ENCODE measurements at regions not wholly inside any gene's neighbourhood (a gene's known extent, or its start where the extent isn't known, plus 50 kb on each side); places are given as distances from the start of the nearest gene placed in this dataset.

DNA sequence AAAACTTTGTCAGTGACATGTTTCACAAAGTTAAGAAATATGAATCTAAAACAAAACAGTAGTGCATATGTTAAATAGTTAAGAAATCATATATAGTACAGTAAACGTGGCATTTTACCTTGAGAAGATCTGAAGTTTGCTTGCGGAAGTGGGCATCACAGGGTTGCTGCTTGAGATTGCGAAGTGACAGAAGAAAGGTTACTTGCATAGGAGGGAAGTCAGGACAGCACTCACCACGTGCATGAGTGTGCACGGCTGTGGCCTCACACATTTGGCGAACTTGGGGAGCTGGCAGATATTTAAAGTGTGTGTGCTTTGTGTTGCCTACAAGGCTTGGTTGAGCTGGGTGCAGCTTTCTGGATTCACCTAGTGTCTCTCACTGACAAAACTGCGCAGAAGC is 431.5 kb upstream of the ARID1B start:
- H3K27me3 ChIP-seq (ENCODE audit: insufficient read depth, poor library complexity, severe bottlenecking), result no peaks in the 10 kb centered on the region
- no peak for DNase-seq (ENCODE audit: low read depth in 1 of 2, low spot score in 1 of 2)
- no peak overlapping the region for H3K4me3 ChIP-seq (replicated peaks; ENCODE audit: insufficient read depth, low read length)
- TF ChIP-seq SPI1 (IDR thresholded peaks at IDR 0.05; ENCODE audit: borderline replicate concordance, low read depth) (peak; percentile 24; the same call in 1 of the 2 replicates), POLR2AphosphoS5 (IDR thresholded peaks at IDR 0.05; ENCODE audit: low read depth) (no peak)
- TF ChIP-seq, protein P1, sequence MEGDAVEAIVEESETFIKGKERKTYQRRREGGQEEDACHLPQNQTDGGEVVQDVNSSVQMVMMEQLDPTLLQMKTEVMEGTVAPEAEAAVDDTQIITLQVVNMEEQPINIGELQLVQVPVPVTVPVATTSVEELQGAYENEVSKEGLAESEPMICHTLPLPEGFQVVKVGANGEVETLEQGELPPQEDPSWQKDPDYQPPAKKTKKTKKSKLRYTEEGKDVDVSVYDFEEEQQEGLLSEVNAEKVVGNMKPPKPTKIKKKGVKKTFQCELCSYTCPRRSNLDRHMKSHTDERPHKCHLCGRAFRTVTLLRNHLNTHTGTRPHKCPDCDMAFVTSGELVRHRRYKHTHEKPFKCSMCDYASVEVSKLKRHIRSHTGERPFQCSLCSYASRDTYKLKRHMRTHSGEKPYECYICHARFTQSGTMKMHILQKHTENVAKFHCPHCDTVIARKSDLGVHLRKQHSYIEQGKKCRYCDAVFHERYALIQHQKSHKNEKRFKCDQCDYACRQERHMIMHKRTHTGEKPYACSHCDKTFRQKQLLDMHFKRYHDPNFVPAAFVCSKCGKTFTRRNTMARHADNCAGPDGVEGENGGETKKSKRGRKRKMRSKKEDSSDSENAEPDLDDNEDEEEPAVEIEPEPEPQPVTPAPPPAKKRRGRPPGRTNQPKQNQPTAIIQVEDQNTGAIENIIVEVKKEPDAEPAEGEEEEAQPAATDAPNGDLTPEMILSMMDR (IDR thresholded peaks at IDR 0.05; ENCODE audit: insufficient read depth, low read length), result no peak
- TF ChIP-seq, protein P2, sequence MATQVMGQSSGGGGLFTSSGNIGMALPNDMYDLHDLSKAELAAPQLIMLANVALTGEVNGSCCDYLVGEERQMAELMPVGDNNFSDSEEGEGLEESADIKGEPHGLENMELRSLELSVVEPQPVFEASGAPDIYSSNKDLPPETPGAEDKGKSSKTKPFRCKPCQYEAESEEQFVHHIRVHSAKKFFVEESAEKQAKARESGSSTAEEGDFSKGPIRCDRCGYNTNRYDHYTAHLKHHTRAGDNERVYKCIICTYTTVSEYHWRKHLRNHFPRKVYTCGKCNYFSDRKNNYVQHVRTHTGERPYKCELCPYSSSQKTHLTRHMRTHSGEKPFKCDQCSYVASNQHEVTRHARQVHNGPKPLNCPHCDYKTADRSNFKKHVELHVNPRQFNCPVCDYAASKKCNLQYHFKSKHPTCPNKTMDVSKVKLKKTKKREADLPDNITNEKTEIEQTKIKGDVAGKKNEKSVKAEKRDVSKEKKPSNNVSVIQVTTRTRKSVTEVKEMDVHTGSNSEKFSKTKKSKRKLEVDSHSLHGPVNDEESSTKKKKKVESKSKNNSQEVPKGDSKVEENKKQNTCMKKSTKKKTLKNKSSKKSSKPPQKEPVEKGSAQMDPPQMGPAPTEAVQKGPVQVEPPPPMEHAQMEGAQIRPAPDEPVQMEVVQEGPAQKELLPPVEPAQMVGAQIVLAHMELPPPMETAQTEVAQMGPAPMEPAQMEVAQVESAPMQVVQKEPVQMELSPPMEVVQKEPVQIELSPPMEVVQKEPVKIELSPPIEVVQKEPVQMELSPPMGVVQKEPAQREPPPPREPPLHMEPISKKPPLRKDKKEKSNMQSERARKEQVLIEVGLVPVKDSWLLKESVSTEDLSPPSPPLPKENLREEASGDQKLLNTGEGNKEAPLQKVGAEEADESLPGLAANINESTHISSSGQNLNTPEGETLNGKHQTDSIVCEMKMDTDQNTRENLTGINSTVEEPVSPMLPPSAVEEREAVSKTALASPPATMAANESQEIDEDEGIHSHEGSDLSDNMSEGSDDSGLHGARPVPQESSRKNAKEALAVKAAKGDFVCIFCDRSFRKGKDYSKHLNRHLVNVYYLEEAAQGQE (IDR thresholded peaks at IDR 0.05; ENCODE audit: insufficient replicate concordance, low read depth), result no peak
- no peak overlapping the region for H3K27ac ChIP-seq (replicated peaks)

DNA sequence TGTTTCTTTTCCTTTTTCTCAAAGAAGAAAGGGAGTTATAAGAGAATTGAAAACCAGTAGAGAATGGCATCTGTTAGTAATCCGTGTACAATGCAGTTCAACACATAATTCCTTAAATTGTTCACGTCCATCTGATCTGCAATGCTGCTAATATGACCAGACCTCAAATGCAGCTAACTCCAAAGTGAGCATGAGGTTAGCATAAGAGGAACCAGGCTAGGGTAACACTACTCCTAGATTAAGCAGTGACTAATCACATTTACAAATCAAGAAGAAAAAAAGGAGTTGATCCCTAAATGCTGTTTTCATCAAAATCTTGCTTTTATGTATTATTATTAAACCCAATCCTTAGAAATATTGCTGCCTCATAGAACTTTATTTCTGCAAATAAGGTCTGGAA is 432.7 kb upstream of the ARID1B start:
- no peak for TF ChIP-seq SPI1 (IDR thresholded peaks at IDR 0.05; ENCODE audit: borderline replicate concordance, low read depth)
- TF ChIP-seq, protein P2 (IDR thresholded peaks at IDR 0.05; ENCODE audit: insufficient replicate concordance, low read depth), result no peak
- TF ChIP-seq POLR2AphosphoS5 (IDR thresholded peaks at IDR 0.05; ENCODE audit: low read depth), result no peak
- TF ChIP-seq GABPA (IDR thresholded peaks at IDR 0.05; ENCODE audit: low read depth), result no peak
- TF ChIP-seq, protein P1 (IDR thresholded peaks at IDR 0.05; ENCODE audit: insufficient read depth, low read length), result no peak
- H3K27ac ChIP-seq (replicated peaks), result no peak overlapping the region
- DNase-seq (ENCODE audit: low read depth in 1 of 2, low spot score in 1 of 2), result no peak
- no peaks in the 10 kb centered on the region for H3K27me3 ChIP-seq (ENCODE audit: insufficient read depth, poor library complexity, severe bottlenecking)
- H3K4me3 ChIP-seq (replicated peaks; ENCODE audit: insufficient read depth, low read length), result no peak overlapping the region

DNA sequence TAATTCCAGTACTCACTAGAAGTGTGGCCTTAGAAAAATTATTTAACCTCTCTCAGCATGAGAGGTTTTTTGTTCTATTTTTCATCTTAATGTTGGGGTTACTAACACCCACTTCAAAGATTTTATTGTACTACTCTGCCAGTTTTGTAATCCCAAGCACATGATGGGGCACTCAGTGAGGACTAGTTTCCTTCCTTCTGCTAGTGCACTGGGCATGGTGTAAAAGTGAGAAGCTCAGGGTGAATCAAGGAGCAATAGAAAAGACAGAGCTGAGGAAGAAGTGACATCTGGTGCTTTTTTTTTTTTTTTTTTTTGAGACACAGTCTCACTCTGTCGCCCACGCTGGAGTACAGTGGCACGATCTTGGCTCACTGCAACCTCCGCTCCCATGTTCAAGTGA is 439.4 kb upstream of the ARID1B start:
- Histone ChIP-seq H3K27me3 (ENCODE audit: insufficient read depth, poor library complexity, severe bottlenecking) (no peaks in the 10 kb centered on the region), H3K4me3 (replicated peaks; ENCODE audit: insufficient read depth, low read length) (no peak overlapping the region), H3K27ac (replicated peaks) (no peak overlapping the region)
- TF ChIP-seq, protein P1 (IDR thresholded peaks at IDR 0.05; ENCODE audit: insufficient read depth, low read length), result no peak
- TF ChIP-seq, protein P2 (IDR thresholded peaks at IDR 0.05; ENCODE audit: insufficient replicate concordance, low read depth), result no peak
- TF ChIP-seq POLR2AphosphoS5 (IDR thresholded peaks at IDR 0.05; ENCODE audit: low read depth), result no peak
- no peak for TF ChIP-seq SPI1 (IDR thresholded peaks at IDR 0.05; ENCODE audit: borderline replicate concordance, low read depth)
- no peak for TF ChIP-seq GABPA (IDR thresholded peaks at IDR 0.05; ENCODE audit: low read depth)
- DNase-seq (ENCODE audit: low read depth in 1 of 2, low spot score in 1 of 2), result no peak
